Activated naive CD4-positive, alpha-beta T cell treated with anti-CD3 and anti-CD28 coated beads, Interleukin-2, amount 50 U/mL, for 24 hours (primary cell): ENCODE measurements at regions not wholly inside any gene's neighbourhood (a gene's known extent, or its start where the extent isn't known, plus 50 kb on each side); places are given as distances from the start of the nearest gene placed in this dataset.

Source experiments
- H3K27ac Mint-ChIP-seq: one replicate; pipeline ENCODE4 v1.8.0; 2021; ENCODE audit warnings: mild to moderate bottlenecking, mixed read lengths
- H3K27me3 Mint-ChIP-seq: one replicate; pipeline ENCODE4 v1.8.0; 2021; ENCODE audit warnings: mixed read lengths
- H3K36me3 Mint-ChIP-seq: one replicate; pipeline ENCODE4 v1.8.0; 2021; ENCODE audit warnings: mixed read lengths
- H3K4me1 Mint-ChIP-seq: one replicate; pipeline ENCODE4 v1.8.0; 2021; ENCODE audit warnings: mixed read lengths
- H3K4me3 Mint-ChIP-seq: one replicate; pipeline ENCODE4 v1.8.0; 2021; ENCODE audit warnings: mild to moderate bottlenecking, mixed read lengths
- H3K9me3 Mint-ChIP-seq: one replicate; pipeline ENCODE4 v1.8.0; 2021; ENCODE audit warnings: mixed read lengths

DNA sequence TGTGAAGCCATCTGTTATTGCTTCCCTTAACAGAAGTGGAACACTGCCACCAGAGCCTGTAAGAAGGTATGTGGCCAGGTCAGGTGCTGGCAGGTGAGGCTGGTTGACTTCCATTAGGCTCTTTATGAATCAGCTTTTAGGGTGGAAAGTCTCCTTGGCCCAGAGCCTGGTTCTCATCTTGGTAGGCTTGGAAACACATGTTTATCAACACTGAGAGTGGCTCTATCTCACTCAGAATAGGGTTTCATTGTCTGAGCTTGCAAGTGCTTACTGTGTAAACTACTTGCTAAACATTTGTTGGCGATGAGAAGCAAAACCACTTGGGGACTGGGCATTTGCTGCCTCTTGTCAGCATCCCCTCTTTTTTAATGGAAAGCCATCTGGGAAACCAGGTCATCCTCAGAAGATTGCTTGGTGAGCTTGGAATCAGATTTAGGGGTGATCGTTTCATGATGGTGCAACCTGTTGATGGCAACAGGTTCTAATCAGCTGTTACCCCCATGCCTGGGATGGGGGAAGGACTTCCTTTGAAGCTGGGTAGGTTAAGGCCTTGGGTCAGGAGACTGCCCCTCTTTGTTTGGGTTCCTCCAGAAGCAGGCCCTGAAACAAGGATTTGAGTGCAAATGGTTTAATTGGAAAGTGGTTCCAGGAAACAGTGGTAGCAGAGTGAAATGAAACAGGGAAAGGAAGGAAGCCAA, 75.0 kb upstream of the AMPD3 start:
- Mint-ChIP-seq H3K4me3 (no peak overlapping the region), H3K4me1 (no peaks in the 10 kb centered on the region), H3K27ac (no peak overlapping the region), H3K36me3 (no peaks in the 10 kb centered on the region), H3K9me3 (no peaks in the 10 kb centered on the region), H3K27me3 (peaks cover 12% of the 10 kb centered on the region)

DNA sequence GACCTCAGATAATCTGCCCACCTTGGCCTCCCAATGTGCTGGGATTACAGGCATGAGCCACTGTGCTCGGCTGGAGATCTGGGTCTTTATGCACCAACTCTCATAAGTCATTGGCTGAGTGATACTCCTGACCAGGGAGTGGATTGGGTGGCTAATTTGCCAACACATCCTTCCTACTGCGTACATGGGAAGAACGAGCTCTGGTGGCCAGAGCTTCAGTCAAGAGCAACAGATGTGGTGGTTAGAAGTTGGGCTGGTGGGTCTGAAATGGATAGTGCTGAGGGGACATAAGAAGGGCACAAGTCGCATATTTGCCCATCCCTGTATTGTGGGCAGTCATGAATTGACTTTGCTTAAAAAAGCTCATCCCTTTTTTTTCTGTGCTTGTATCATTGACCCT, 74.1 kb upstream of the AMPD3 start:
- Mint-ChIP-seq H3K27ac (no peak overlapping the region), H3K9me3 (no peaks in the 10 kb centered on the region), H3K4me1 (no peaks in the 10 kb centered on the region), H3K27me3 (peaks cover 12% of the 10 kb centered on the region), H3K4me3 (no peak overlapping the region), H3K36me3 (no peaks in the 10 kb centered on the region)

DNA sequence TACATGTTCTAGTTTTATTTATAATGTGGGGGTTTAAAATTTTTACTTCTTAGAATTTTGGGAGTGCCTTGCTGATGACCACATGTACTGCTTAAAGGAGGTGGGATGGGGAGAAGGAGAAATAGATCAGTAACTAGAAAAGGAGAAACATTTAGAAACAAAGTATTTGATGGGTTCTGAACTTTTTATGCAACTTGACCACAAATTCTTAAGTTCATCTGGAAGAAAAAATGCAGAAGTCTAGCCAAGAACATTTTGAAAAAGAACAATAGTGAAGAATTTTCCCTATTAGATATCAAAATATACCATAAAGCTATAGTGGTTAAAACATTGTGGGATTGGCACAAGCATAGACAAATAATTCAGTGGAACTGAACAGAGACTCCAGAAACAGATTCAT, 73.3 kb upstream of the AMPD3 start:
- H3K27ac Mint-ChIP-seq = no peak overlapping the region
- peaks cover 15% of the 10 kb centered on the region for H3K27me3 Mint-ChIP-seq
- H3K4me3 Mint-ChIP-seq = no peak overlapping the region
- H3K4me1 Mint-ChIP-seq = no peaks in the 10 kb centered on the region
- no peaks in the 10 kb centered on the region for H3K36me3 Mint-ChIP-seq
- no peaks in the 10 kb centered on the region for H3K9me3 Mint-ChIP-seq

DNA sequence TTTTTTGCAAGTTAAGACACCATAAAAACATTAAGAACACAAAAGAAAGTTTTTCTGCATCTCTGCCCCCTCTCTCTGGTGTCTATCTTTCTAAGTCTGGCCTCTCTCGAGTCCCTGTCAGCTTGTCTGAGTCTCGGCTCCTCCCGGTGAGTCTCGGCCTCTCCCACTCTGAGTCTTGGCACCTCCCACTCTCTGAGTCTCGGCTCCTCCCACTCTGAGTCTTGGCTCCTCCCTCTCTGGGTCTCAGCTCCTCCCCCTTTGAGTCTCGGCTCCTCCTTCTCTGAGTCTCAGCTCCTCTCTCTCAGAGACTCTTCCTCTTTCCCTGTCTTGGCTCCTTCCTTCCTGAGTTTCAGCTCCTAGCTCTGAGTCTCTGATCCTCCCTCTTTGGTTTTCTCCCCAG, 72.5 kb upstream of the AMPD3 start:
- no peak overlapping the region for H3K4me3 Mint-ChIP-seq
- peaks cover 17% of the 10 kb centered on the region for H3K27me3 Mint-ChIP-seq
- no peak overlapping the region for H3K27ac Mint-ChIP-seq
- no peaks in the 10 kb centered on the region for H3K36me3 Mint-ChIP-seq
- H3K9me3 Mint-ChIP-seq = no peaks in the 10 kb centered on the region
- H3K4me1 Mint-ChIP-seq = no peaks in the 10 kb centered on the region

DNA sequence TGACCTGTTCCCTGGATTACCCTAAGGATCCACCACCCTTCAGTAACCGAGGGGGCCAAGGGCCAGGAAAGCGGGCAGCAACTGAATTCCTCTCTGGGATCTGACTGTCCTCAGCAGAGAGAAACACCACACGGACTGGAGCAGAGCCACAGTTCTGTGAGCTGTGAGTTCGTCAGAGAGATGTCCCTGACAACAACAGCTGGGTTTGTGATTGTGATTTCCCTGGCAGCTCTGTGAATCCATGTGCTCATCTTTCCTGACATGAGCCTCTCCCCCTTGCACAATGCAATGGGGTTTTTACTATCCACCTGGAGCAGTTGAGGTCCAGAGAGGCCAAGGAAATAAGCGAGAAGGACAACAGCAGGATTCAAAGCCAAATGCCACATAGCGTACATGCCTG, 69.4 kb upstream of the AMPD3 start:
- H3K27ac Mint-ChIP-seq = no peak overlapping the region
- no peak overlapping the region for H3K4me3 Mint-ChIP-seq
- H3K9me3 Mint-ChIP-seq = no peaks in the 10 kb centered on the region
- H3K4me1 Mint-ChIP-seq = no peaks in the 10 kb centered on the region
- peaks cover 25% of the 10 kb centered on the region for H3K27me3 Mint-ChIP-seq
- no peaks in the 10 kb centered on the region for H3K36me3 Mint-ChIP-seq

DNA sequence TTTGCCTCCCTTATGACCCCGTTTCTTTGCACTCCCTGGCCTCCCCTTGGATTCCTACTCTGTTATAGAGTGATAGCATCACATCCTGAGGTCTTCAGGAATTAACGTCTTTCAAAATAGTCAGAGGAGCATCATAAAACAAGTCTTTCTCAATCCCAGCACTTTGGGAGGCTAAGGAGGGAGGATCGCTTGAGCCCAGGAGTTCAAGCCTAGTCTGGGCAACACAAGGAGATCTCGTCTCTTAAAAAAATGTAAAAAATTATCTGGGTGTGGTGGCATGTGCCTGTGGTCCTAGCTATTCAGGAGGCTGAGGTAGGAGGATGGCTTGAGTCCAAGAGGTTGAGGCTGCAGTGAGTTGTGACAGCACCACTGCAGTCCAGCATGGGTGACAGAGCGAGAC, 68.7 kb upstream of the AMPD3 start:
- Mint-ChIP-seq H3K36me3 (no peaks in the 10 kb centered on the region), H3K27ac (no peak overlapping the region)

DNA sequence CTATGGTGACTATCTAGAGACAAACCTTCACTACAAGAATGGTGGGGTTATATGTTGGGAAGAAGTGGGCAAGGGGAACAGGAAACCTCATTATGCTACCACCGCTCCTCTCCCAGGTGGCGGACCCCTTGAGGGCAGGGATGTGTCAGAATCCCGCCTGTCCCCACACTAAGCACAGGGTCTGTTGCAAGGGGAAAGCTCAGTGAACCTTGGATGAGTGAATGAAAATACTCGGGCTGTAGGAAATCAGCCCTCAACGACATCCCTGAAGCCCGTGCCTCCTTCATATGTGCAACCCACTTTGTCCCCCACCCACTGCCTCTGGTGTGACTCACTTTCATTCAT, 68.2 kb upstream of the AMPD3 start:
- Mint-ChIP-seq H3K4me3 (no peak overlapping the region), H3K4me1 (no peaks in the 10 kb centered on the region), H3K9me3 (no peaks in the 10 kb centered on the region), H3K27me3 (peaks cover 24% of the 10 kb centered on the region), H3K27ac (no peak overlapping the region), H3K36me3 (no peaks in the 10 kb centered on the region)

More for the DNA sequence above, 68.7 kb upstream of the AMPD3 start:
- no peak overlapping the region for H3K4me3 Mint-ChIP-seq
- H3K27me3 Mint-ChIP-seq = peaks cover 27% of the 10 kb centered on the region
- no peaks in the 10 kb centered on the region for H3K4me1 Mint-ChIP-seq
- no peaks in the 10 kb centered on the region for H3K9me3 Mint-ChIP-seq

DNA sequence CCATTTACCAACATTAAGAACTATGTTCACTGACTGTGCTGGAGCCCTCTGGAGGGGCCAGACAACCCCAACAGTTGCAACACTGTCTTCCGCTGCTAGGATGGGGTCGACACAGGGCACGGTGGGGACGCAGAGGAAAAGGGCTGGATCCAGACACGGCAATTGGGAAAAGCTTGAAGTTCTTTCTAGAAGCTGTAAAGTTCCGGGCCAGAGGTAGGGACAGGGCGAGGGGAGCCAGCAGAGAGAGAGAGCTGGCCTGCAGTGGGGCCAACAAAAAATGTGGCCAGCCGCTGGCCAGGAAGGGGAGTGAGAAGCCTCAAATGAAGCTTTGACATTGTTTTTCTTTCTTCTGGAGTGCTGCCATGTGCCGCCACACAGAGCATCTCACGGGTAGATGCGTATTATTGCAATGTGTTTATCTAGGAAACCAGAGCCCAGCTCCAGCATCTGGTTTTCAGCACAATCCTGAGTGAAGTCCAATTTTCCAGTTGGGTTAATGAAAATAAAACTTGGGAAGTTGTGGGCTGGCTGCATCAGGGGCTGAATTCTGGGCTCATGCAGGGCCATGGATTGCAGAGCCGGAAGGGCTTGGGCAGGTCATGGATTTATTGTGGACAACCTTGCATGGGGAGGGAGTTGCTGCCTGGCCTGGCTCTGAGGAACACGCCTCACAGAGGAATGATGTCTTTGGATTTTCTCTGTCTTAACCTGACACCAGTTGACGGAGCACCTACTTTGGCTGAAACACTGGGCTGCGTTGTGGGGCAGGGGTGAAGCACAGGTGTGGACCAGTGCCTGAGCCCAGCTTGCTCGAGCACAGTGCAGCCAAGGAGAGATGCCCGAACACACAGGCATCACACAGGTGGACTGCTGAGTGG, 67.6 kb upstream of the AMPD3 start:
- no peaks in the 10 kb centered on the region for H3K9me3 Mint-ChIP-seq
- H3K4me3 Mint-ChIP-seq = no peak overlapping the region
- H3K4me1 Mint-ChIP-seq = no peaks in the 10 kb centered on the region
- no peaks in the 10 kb centered on the region for H3K36me3 Mint-ChIP-seq
- H3K27me3 Mint-ChIP-seq = peaks cover 22% of the 10 kb centered on the region
- H3K27ac Mint-ChIP-seq = no peak overlapping the region

DNA sequence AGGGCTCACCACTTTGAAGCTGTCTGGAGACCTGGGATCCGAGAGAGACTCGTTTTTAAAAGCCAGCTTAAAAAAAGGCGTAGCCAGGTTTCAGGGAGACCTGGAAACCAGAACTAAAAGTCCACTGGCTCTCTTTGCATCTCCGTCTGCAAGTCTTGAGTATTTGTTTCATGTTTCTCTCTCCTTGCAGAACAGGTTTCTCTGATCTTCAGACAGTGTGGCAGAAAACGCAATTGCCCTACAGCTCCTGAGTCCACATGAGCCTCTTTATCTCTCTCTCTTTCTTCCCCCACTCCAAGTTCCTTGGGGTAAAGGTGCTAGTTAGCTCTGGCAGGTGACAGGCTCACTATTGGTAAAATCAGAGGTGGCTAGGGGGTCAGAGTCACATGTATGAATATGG, 67.0 kb upstream of the AMPD3 start:
- H3K36me3 Mint-ChIP-seq = no peaks in the 10 kb centered on the region
- H3K4me1 Mint-ChIP-seq = no peaks in the 10 kb centered on the region
- no peaks in the 10 kb centered on the region for H3K9me3 Mint-ChIP-seq
- H3K27ac Mint-ChIP-seq = no peak overlapping the region
- H3K4me3 Mint-ChIP-seq = no peak overlapping the region
- peaks cover 19% of the 10 kb centered on the region for H3K27me3 Mint-ChIP-seq

DNA sequence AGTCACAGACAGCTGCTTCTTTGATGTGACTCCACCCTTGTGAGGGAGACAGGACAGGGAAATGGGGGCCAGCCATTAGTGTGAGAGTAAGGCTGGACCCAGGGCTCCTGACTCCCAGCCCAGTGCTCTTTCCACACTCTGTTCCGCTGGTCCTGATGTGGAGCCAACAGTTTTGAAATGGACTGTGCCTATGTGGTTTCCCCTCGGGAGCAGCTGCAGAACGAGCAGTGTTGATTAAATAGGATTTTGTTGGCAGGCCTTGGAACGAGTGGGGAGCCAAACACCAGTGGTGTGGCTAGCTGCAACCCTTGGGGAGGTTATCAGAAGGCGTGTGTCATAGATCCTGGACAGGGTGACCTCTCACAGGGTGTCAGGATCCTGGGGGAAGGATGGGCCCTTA, 66.5 kb upstream of the AMPD3 start:
- H3K4me3 Mint-ChIP-seq = no peak overlapping the region
- H3K9me3 Mint-ChIP-seq = no peaks in the 10 kb centered on the region
- peaks cover 19% of the 10 kb centered on the region for H3K27me3 Mint-ChIP-seq
- H3K4me1 Mint-ChIP-seq = no peaks in the 10 kb centered on the region
- no peaks in the 10 kb centered on the region for H3K36me3 Mint-ChIP-seq
- no peak overlapping the region for H3K27ac Mint-ChIP-seq

DNA sequence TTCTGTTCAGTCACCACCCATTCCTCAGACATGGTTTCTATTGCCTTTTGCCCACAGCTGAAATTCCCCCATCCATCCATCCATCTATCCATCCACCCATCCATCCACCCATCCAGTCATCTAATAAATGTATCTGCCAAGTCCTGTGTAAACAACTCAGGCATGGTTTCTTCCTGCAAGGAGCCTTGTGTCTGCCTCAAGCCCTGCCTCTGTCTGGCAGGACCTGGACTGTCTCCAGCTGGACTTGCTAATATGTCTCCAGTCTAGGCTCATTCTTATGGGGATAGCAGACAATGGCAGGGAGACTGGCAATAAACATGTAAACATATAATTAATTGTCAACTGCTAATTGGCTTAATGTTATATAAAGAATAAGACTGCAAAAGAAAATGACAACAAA, 64.7 kb upstream of the AMPD3 start:
- Mint-ChIP-seq H3K4me3 (no peak overlapping the region), H3K27ac (no peak overlapping the region), H3K36me3 (no peaks in the 10 kb centered on the region), H3K9me3 (no peaks in the 10 kb centered on the region), H3K4me1 (no peaks in the 10 kb centered on the region), H3K27me3 (peaks cover 18% of the 10 kb centered on the region)

DNA sequence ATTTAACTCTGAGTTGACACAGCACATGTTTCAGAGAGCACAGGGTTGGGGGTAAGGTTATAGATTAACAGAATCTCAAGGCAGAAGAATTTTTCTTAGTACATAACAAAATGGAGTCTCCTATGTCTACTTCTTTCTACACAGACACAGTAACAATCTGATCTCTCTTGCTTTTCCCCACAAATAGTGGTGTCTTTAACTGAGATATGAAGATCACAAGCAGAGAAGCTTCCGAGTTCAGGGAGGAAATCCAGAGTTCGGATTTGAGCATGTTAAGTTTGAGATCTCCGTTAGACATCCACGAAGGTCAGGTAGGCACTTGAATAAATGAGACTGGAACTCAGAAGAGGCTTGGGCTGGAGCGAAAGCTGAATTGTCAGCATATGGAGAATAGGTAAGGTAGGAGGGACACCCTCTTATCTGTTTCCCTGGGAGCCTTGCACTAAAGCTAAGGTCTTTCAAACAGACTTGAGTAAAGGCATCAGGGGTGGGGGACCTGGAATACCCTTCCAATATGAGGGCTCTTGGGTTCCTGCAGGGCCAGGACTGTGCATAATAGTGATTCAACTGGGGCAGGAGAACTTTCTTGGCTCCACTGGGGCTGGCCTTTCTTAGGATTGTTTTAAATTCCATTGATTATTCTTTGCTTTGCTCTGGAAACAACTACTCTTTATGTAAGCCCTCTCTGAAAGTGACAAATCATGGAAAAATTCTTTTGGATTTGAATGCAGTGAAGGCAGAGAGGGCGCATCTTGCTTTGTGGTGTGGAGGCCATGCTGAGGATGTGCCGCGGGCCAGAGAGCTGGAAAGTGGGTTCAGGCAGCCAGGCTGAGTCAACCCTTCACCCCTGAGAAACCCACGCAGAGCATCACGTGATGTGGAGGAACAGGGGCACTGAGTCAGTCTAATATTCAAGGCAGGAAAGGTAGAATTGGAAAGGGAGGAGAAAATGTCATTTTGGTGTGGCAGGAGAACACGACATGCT, 62.7 kb upstream of the AMPD3 start:
- Mint-ChIP-seq H3K4me3 (no peak overlapping the region), H3K9me3 (no peaks in the 10 kb centered on the region), H3K27ac (no peak overlapping the region), H3K4me1 (no peaks in the 10 kb centered on the region), H3K36me3 (no peaks in the 10 kb centered on the region), H3K27me3 (peaks cover 12% of the 10 kb centered on the region)

DNA sequence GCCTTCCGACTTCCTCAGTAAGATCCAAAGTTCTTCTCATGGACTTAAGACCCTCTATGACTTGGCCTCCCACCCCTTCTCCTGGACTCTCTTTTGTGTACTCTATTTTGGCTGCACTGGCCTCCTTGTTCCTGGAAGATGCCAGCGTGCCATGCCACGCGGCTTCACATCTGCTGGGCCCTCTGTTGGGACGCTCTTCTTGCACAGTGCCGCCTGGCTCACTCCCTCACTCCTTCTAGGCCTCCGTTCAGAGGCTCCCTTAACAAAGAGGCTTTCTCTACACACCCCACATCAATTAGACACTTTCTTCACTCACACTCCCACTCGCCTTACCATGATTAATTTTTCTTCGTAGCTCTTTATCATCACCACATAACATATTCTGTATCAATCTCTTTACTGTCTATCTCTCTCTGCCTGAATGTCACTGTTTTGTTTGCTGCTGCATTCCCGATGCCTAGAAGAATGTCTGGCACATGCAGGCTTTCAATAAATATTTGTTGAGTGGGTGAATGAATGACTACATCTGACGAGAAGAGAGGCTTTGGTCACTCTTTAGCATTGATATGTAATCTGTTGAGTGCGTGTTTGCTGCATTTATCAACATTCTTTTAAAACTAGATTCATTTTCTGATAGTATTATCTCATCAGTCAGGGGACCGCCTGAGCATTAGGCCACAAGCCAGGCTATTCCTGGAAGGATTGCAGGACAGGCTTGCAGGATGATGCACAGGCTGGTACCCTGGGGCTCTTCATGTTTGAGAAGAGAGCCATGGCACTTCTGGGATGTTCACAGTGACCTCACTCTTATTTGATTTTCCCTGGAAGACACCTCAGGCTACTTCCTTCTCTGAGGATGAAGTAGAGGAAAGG, 60.6 kb upstream of the AMPD3 start:
- Mint-ChIP-seq H3K27me3 (peaks cover 12% of the 10 kb centered on the region), H3K36me3 (no peaks in the 10 kb centered on the region), H3K9me3 (no peaks in the 10 kb centered on the region), H3K4me3 (no peak overlapping the region), H3K4me1 (no peaks in the 10 kb centered on the region), H3K27ac (no peak overlapping the region)

DNA sequence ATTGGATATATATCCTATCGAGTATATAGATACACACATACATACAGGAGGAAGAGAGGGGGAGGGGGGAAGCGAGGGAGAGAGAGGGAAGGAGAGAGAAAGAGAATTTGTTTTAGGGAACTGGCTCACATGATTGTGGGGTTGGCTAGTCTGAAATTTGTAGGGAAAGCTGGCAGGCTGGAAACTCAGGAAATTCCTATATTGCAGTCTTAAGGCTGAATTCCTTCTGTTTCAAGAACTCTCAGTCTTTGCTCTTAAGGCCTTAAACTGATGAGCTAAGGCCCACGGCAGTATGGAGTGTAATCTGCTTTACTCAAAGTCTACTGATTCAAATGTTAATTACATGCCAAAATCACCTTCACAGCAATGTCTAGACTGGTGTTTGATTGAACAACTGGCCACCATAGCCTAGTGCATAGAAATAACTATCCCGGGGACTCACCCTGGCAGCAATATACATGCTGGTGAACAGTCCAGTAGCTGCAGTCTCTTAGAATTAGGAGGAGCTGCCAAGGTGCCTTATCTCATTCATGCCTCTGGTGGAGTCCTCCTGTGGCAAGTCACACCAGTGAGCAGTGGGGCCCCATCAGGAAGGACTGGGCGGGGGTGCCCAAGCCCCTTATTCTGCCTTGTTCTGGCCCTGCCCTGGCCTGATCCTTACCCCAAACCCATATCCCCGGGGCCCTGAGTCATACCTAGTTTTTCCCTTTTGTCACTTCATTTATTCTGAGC, 59.7 kb upstream of the AMPD3 start:
- no peaks in the 10 kb centered on the region for H3K9me3 Mint-ChIP-seq
- H3K4me3 Mint-ChIP-seq = no peak overlapping the region
- H3K4me1 Mint-ChIP-seq = no peaks in the 10 kb centered on the region
- no peaks in the 10 kb centered on the region for H3K36me3 Mint-ChIP-seq
- peaks cover 7% of the 10 kb centered on the region for H3K27me3 Mint-ChIP-seq
- no peak overlapping the region for H3K27ac Mint-ChIP-seq
